OCI-M2 (cell line): ENCODE measurements at regions not wholly inside any gene's neighbourhood (a gene's known extent, or its start where the extent isn't known, plus 50 kb on each side); places are given as distances from the start of the nearest gene placed in this dataset.

ENCODE experiments used
- DNase-seq: peaks from one replicate; lab custom pipeline; 2025; ENCODE audit not compliant: unreplicated experiment; lab: John Stamatoyannopoulos, UW

- no peak for DNase-seq
These were observed 261.3 kb downstream of the PIK3R1 start for GRCh38 chr5:68476854-68477253.

- no peak for DNase-seq
These were observed 262.9 kb downstream of the PIK3R1 start for GRCh38 chr5:68478301-68479095.

GRCh38 chr5:68479524-68479923 lies 264.0 kb downstream of the PIK3R1 start:
- DNase-seq: no peak

GRCh38 chr5:68480335-68480940 lies 264.9 kb downstream of the PIK3R1 start:
- DNase-seq: no peak

GRCh38 chr5:68482199-68482598 lies 266.6 kb downstream of the PIK3R1 start:
- no peak for DNase-seq

- DNase-seq: no peak
These were observed 268.9 kb downstream of the PIK3R1 start for GRCh38 chr5:68484307-68485068.

- DNase-seq: no peak
These were observed 274.0 kb downstream of the PIK3R1 start for GRCh38 chr5:68489556-68489955.

- no peak for DNase-seq
These were observed 274.9 kb downstream of the PIK3R1 start for GRCh38 chr5:68490406-68490805.

GRCh38 chr5:68494771-68495170 lies 279.2 kb downstream of the PIK3R1 start:
- DNase-seq: no peak

- no peak for DNase-seq
These were observed 284.4 kb downstream of the PIK3R1 start for GRCh38 chr5:68499987-68500386.

- no peak for DNase-seq
These were observed 285.3 kb downstream of the PIK3R1 start for GRCh38 chr5:68500813-68501212.

- no peak for DNase-seq
These were observed 287.0 kb downstream of the PIK3R1 start for GRCh38 chr5:68502531-68502930.

- DNase-seq: no peak
These were observed 288.8 kb downstream of the PIK3R1 start for GRCh38 chr5:68504306-68504705.

GRCh38 chr5:68505917-68506860 lies 290.6 kb downstream of the PIK3R1 start:
- no peak for DNase-seq

- DNase-seq: no peak
These were observed 300.0 kb downstream of the PIK3R1 start for GRCh38 chr5:68515514-68515913.

GRCh38 chr5:68518286-68518685 lies 302.7 kb downstream of the PIK3R1 start:
- no peak for DNase-seq

- no peak for DNase-seq
These were observed 303.6 kb downstream of the PIK3R1 start for GRCh38 chr5:68519143-68519542.

- DNase-seq: no peak
These were observed 306.2 kb downstream of the PIK3R1 start for GRCh38 chr5:68521776-68522175.

GRCh38 chr5:68522863-68523262 lies 307.3 kb downstream of the PIK3R1 start:
- no peak for DNase-seq

- DNase-seq: no peak
These were observed 313.3 kb downstream of the PIK3R1 start for GRCh38 chr5:68528821-68529273.

- no peak for DNase-seq
These were observed 314.0 kb downstream of the PIK3R1 start for GRCh38 chr5:68529581-68529980.
